H1 (cell line): ENCODE measurements at regions not wholly inside any gene's neighbourhood (a gene's known extent, or its start where the extent isn't known, plus 50 kb on each side); places are given as distances from the start of the nearest gene placed in this dataset.
A peak's percentile ranks its signal among the peaks of the same experiment; 100 is the strongest.

Source experiments
- CTCF ChIA-PET: fragments of 300-600 bp; sonication (Branson Sonifier 250); formaldehyde crosslinking; loops from one replicate; lab custom pipeline; 2021; ENCODE audit not compliant: partially characterized antibody; lab: Charles Lee
- POLR2A ChIA-PET: fragments of 300-600 bp; sonication (Branson Sonifier 250); formaldehyde crosslinking; loops from one replicate; lab custom pipeline; 2021; ENCODE audit warnings: inconsistent platforms; ENCODE audit not compliant: partially characterized antibody; lab: Charles Lee
- DNase-seq, 2 experiments: peaks; one replicate each; pipeline versions ENCODE4 v3.0.0 to v3.0.0-alpha.2; 2010 to 2022; ENCODE audit warnings: low spot score in 2 of 2, low read depth in 1 of 2, mixed read lengths in 1 of 2
- FAIRE-seq: peaks from 2 replicates; lab custom pipeline; 2011; peaks lifted over from hg19 to GRCh38; lab: Jason Lieb, UNC
- H2AFZ ChIP-seq: 2 replicates; pipeline ENCODE4 v1.8.1; 2012; ENCODE audit warnings: low read length, inconsistent platforms
- H2AK5ac ChIP-seq: 2 replicates; pipeline ENCODE4 v1.6.1; 2013; ENCODE audit warnings: low read depth, low read length
- H2BK120ac ChIP-seq: replicated peaks from 2 replicates; pipeline ENCODE3; 2013; ENCODE audit warnings: low read depth, low read length, inconsistent platforms
- H2BK12ac ChIP-seq: 2 replicates; pipeline ENCODE4 v1.6.1; 2013; ENCODE audit warnings: low read depth, low read length
- H2BK15ac ChIP-seq: 2 replicates; pipeline ENCODE4 v1.6.1; 2013; ENCODE audit warnings: low read length
- H2BK20ac ChIP-seq: 2 replicates; pipeline ENCODE4 v1.6.1; 2013; ENCODE audit warnings: low read length
- H2BK5ac ChIP-seq: 2 replicates; pipeline ENCODE4 v1.6.1; 2013; ENCODE audit warnings: low read depth, low read length
- H3K14ac ChIP-seq: 2 replicates; pipeline ENCODE4 v1.6.1; 2013; ENCODE audit warnings: inconsistent platforms; ENCODE audit not compliant: insufficient read length
- H3K18ac ChIP-seq: 2 replicates; pipeline ENCODE4 v1.6.1; 2013; ENCODE audit warnings: low read length; ENCODE audit errors: extremely low read depth
- H3K23ac ChIP-seq: 2 replicates; pipeline ENCODE4 v1.6.1; 2013; ENCODE audit warnings: inconsistent platforms; ENCODE audit not compliant: insufficient read length
- H3K23me2 ChIP-seq: 2 replicates; pipeline ENCODE4 v1.6.1; 2013; ENCODE audit warnings: low read depth, low read length
- H3K27ac ChIP-seq: 2 replicates; pipeline ENCODE4 v1.6.1; 2011; ENCODE audit warnings: low read depth, low read length, inconsistent platforms
- H3K27me3 ChIP-seq, 4 experiments: replicated peaks in 1 of 4; 1 replicate in 1 of 4; 2 replicates in 3 of 4; pipeline versions ENCODE4 v1.6.1 to v1.8.1; 2011 to 2013; ENCODE audit warnings: low read length in 3 of 4, mild to moderate bottlenecking in 3 of 4, inconsistent platforms in 2 of 4, mixed read lengths in 2 of 4, moderate library complexity in 1 of 4; ENCODE audit not compliant: control insufficient read depth in 3 of 4, insufficient read depth in 3 of 4; ENCODE audit errors: extremely low read depth in 1 of 4
- H3K36me3 ChIP-seq, 4 experiments: 2 replicates each; pipeline versions ENCODE4 v1.6.1 to v1.8.1; 2011 to 2013; ENCODE audit warnings: mild to moderate bottlenecking in 4 of 4, low read length in 3 of 4, moderate library complexity in 2 of 4, control low read depth in 1 of 4, inconsistent platforms in 1 of 4; ENCODE audit not compliant: insufficient read depth in 4 of 4, control insufficient read depth in 2 of 4
- H3K4ac ChIP-seq: replicated peaks from 2 replicates; pipeline ENCODE3; 2013; ENCODE audit warnings: low read length, low read depth, mixed read lengths, inconsistent platforms; ENCODE audit not compliant: insufficient read length
- H3K4me1 ChIP-seq, 4 experiments: replicated peaks in 1 of 4; 1 replicate in 1 of 4; 2 replicates in 3 of 4; pipeline versions ENCODE4 v1.6.1 to v1.8.1; 2011 to 2013; ENCODE audit warnings: low read length in 3 of 4, inconsistent platforms in 2 of 4, mixed read lengths in 1 of 4; ENCODE audit not compliant: insufficient read depth in 4 of 4, control insufficient read depth in 3 of 4
- H3K4me2 ChIP-seq, 2 experiments: 2 replicates each; pipeline versions ENCODE4 v1.6.1 to v1.8.1; 2011 to 2013; ENCODE audit warnings: low read depth in 2 of 2, low read length in 2 of 2, control low read depth in 1 of 2, inconsistent platforms in 1 of 2, mild to moderate bottlenecking in 1 of 2; ENCODE audit not compliant: insufficient read depth in 1 of 2
- H3K4me3 ChIP-seq, 4 experiments: fragments of 200-600, 300-600 bp in 1 of 4; sonication (generic), shearing (Covaris generic), sonication (Bioruptor Twin) in 1 of 4; 2 replicates each; pipeline versions ENCODE4 v1.5.1 to v1.8.1; 2011 to 2016; ENCODE audit warnings: low read length in 4 of 4, low read depth in 3 of 4, control low read depth in 2 of 4, inconsistent platforms in 2 of 4, mild to moderate bottlenecking in 2 of 4, mixed read lengths in 1 of 4, moderate library complexity in 1 of 4; ENCODE audit not compliant: insufficient read depth in 2 of 4; ENCODE audit errors: extremely low read depth in 1 of 4
- H3K56ac ChIP-seq: replicated peaks from 2 replicates; pipeline ENCODE3; 2013; ENCODE audit warnings: low read depth, mild to moderate bottlenecking, mixed read lengths, low read length, inconsistent platforms; ENCODE audit not compliant: insufficient read length
- H3K79me1 ChIP-seq: 2 replicates; pipeline ENCODE4 v1.6.1; 2013; ENCODE audit warnings: low read depth, low read length, control low read depth
- H3K79me2 ChIP-seq, 2 experiments: 2 replicates each; pipeline versions ENCODE4 v1.6.1 to v1.8.1; 2012 to 2013; ENCODE audit warnings: low read length in 2 of 2, mild to moderate bottlenecking in 2 of 2, inconsistent platforms in 1 of 2; ENCODE audit not compliant: insufficient read depth in 2 of 2, control insufficient read depth in 1 of 2
- H3K9ac ChIP-seq, 4 experiments: replicated peaks in 1 of 4; 1 replicate in 1 of 4; 2 replicates in 3 of 4; pipeline versions ENCODE4 v1.6.1 to v1.8.1; 2011 to 2013; ENCODE audit warnings: low read depth in 3 of 4, low read length in 3 of 4, control low read depth in 2 of 4, mild to moderate bottlenecking in 2 of 4, moderate library complexity in 2 of 4, inconsistent platforms in 1 of 4; ENCODE audit errors: extremely low read depth in 1 of 4
- H3K9me3 ChIP-seq, 2 experiments: 2 replicates each; pipeline versions ENCODE4 v1.6.1 to v1.8.1; 2012 to 2013; ENCODE audit warnings: mild to moderate bottlenecking in 2 of 2, moderate library complexity in 2 of 2, control low read depth in 1 of 2, inconsistent platforms in 1 of 2, low read depth in 1 of 2, low read length in 1 of 2, mixed read lengths in 1 of 2; ENCODE audit not compliant: insufficient read depth in 2 of 2
- H4K20me1 ChIP-seq, 2 experiments: replicated peaks in 1 of 2; 2 replicates each; pipeline versions ENCODE3 to v1.8.1; 2011 to 2013; ENCODE audit warnings: inconsistent platforms in 2 of 2, low read length in 2 of 2, mild to moderate bottlenecking in 1 of 2; ENCODE audit not compliant: insufficient read depth in 2 of 2, control insufficient read depth in 1 of 2
- H4K5ac ChIP-seq: 2 replicates; pipeline ENCODE4 v1.6.1; 2013; ENCODE audit warnings: low read length, low read depth, mixed read lengths, inconsistent platforms; ENCODE audit not compliant: insufficient read length
- H4K8ac ChIP-seq: 2 replicates; pipeline ENCODE4 v1.8.0; 2013; ENCODE audit warnings: mild to moderate bottlenecking, moderate library complexity, low read length, inconsistent platforms; ENCODE audit not compliant: insufficient read depth; ENCODE audit errors: extremely low read depth
- H4K91ac ChIP-seq: replicated peaks from 2 replicates; pipeline ENCODE3; 2013; ENCODE audit warnings: low read length, mixed read lengths, inconsistent platforms; ENCODE audit not compliant: insufficient read length
- CEBPB ChIP-seq: IDR thresholded peaks from 2 replicates; pipeline ENCODE4 v1.6.1; 2012; ENCODE audit warnings: low read depth, low read length
- CHD2 ChIP-seq: IDR thresholded peaks from 2 replicates; pipeline ENCODE4 v1.6.1; 2012; ENCODE audit warnings: low read length, improper control_type of control experiment
- EZH2 ChIP-seq: fragments of 200-600 bp; sonication (generic); IDR thresholded peaks from 2 replicates; pipeline ENCODE4 v1.7.1; 2012; ENCODE audit warnings: low read depth, mild to moderate bottlenecking, moderate library complexity, low read length, inconsistent platforms; ENCODE audit not compliant: severe bottlenecking
- SP4 ChIP-seq: IDR thresholded peaks from 2 replicates; pipeline ENCODE4 v1.6.1; 2012; ENCODE audit warnings: low read length, inconsistent platforms
- WGBS, 2 experiments: shearing (Covaris generic) in 1 of 2; methylation state at CpG; one replicate each; pipeline versions ENCODE4 v1.1.6 to v1.1.7; 2013 to 2015; ENCODE audit warnings: low lambda C conversion rate in 2 of 2, mixed read lengths in 2 of 2, inconsistent platforms in 1 of 2, low coverage in 1 of 2, missing lambda C conversion rate in 1 of 2; ENCODE audit not compliant: insufficient replicate concordance in 2 of 2, insufficient coverage in 1 of 2, insufficient read length in 1 of 2; ENCODE audit errors: extremely low coverage in 1 of 2, missing lambda C conversion rate in 1 of 2; 5-methylcytosine and 5-hydroxymethylcytosine counted together

- H3K27me3 ChIP-seq: peaks cover 0 to 1% (median 0%) of the 10 kb centered on the region in 4 experiments; a peak in 1 of 7 replicates
- no peak for FAIRE-seq
- WGBS, 2 experiments: 97% methylated on average over 6 of the region's 6 CpGs; no CpG with 5 or more reads in 1 of the 2 experiments
These were observed 751.5 kb downstream of the DCDC2C start for GRCh38 chr2:4454907-4455306.

More at GRCh38 chr2:4454907-4455306, 751.5 kb downstream of the DCDC2C start:
- Histone ChIP-seq H3K79me2 (no peaks in the 10 kb centered on the region), H2AFZ (no peak overlapping the region), H4K5ac (no peak overlapping the region), H2BK12ac (0 out of 2 replicates have a peak overlapping the region, but pooled peaks have one; percentile 53), H3K79me1 (no peaks in the 10 kb centered on the region), H4K91ac (no peak overlapping the region), H3K36me3 (no peaks in the 10 kb centered on the region), H3K14ac (no peak overlapping the region), H2BK20ac (no peak overlapping the region), H3K23ac (no peak overlapping the region), H3K9ac (no peak overlapping the region), H2AK5ac (no peak overlapping the region), H3K4me2 (no peak overlapping the region), H3K23me2 (no peaks in the 10 kb centered on the region), H4K20me1 (no peaks in the 10 kb centered on the region), H2BK5ac (no peak overlapping the region), H3K56ac (no peak overlapping the region), H3K4me3 (no peak overlapping the region), H2BK15ac (no peak overlapping the region), H3K4ac (no peak overlapping the region), H3K18ac (no peak overlapping the region), H4K8ac (no peak overlapping the region), H3K27ac (no peak overlapping the region), H3K4me1 (no peaks in the 10 kb centered on the region), H3K9me3 (no peaks in the 10 kb centered on the region), H2BK120ac (no peak overlapping the region)
- DNase-seq: no peak
- ChIA-PET CTCF (no interaction called here), POLR2A (no interaction called here)
- TF ChIP-seq CHD2 (no peak), SP4 (no peak), CEBPB (peak; percentile 53; the same call in 1 of the 2 replicates), EZH2 (no peak)
